ENCODE measurements at regions not wholly inside any gene's neighbourhood (a gene's known extent, or its start where the extent isn't known, plus 50 kb on each side); places are given as distances from the start of the nearest gene placed in this dataset.
"Not testable (repeated sequence)": the region's sequence is repeated elsewhere in the genome, so short reads cannot be mapped to it uniquely, and the experiment has no call there.

DNA sequence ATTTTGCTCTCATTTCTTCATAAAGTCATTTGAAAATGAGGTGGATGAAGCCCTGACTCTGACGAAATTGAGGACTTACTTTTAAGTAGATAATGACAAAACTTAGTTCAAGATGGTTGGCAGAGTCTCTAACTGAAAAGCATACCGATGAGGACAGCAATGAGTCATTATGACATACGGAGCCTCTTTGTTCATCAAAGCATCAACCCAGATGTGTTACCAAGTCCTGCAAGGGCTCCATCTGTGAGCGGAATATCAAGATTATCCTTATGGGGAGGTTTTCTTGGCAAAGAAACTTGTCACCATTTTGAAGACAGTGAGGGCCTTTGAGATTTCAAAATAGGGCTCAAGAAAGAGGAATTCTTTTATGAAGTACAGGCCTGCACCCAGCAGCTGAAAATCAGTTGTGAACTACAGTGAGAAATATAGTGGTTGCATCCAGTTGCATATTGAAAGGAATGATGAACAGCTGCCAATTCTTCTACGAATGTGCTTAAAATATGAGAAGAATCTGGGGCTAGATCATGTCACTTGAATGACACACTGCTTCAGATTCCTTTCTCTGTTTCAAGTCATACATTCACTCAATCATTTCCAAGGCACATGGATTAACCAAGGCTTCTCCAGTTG is 86.6 kb upstream of the SLC24A2 start:
- DNase-seq (ENCODE audit: low spot score) = no peak
- TF ChIP-seq, protein P1, sequence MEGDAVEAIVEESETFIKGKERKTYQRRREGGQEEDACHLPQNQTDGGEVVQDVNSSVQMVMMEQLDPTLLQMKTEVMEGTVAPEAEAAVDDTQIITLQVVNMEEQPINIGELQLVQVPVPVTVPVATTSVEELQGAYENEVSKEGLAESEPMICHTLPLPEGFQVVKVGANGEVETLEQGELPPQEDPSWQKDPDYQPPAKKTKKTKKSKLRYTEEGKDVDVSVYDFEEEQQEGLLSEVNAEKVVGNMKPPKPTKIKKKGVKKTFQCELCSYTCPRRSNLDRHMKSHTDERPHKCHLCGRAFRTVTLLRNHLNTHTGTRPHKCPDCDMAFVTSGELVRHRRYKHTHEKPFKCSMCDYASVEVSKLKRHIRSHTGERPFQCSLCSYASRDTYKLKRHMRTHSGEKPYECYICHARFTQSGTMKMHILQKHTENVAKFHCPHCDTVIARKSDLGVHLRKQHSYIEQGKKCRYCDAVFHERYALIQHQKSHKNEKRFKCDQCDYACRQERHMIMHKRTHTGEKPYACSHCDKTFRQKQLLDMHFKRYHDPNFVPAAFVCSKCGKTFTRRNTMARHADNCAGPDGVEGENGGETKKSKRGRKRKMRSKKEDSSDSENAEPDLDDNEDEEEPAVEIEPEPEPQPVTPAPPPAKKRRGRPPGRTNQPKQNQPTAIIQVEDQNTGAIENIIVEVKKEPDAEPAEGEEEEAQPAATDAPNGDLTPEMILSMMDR (IDR thresholded peaks at IDR 0.05; ENCODE audit: extremely low read depth, missing control alignments) = no peak

DNA sequence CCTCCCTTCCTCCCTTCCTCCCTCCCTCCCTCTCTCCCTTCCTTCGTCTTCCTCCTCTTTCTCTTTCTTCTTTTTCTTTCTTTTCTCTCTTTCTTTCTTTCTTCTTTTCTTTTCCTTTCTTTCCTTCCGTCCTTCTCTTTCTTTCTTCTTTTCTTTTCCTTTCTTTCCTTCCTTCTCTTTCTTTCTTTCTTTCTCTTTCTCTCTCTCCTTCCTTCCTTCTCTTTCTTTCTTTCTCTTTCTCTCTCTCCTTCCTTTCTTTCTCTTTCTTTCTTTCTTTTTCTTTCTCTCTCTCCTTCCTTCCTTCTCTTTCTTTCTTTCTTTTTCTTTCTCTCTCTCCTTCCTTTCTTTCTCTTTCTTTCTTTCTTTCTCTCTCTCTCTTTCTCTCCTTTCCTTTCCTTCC is 84.4 kb upstream of the SLC24A2 start:
- DNase-seq (ENCODE audit: low spot score) = not testable (repeated sequence)

DNA sequence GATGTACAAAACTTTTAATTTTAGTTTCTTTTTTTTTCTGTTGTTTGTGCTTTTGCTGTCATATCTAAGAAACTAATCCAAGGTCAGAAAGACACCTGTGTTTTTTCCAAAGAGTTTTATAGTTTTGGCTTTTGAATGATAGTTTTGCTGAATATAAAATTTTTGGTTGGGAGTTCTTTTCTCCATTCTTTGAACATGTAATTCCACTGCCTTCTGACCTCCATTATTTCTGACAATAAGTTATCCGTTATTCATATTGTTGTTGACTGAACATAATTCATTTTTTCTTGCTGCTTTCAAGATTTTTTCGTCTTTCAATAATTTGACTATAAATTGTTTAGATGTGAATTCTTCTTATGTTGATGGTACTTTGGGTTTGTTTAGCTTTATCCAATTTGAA is 82.2 kb upstream of the SLC24A2 start:
- TF ChIP-seq, protein P1 (IDR thresholded peaks at IDR 0.05; ENCODE audit: extremely low read depth, missing control alignments) = no peak
- DNase-seq (ENCODE audit: low spot score) = no peak

DNA sequence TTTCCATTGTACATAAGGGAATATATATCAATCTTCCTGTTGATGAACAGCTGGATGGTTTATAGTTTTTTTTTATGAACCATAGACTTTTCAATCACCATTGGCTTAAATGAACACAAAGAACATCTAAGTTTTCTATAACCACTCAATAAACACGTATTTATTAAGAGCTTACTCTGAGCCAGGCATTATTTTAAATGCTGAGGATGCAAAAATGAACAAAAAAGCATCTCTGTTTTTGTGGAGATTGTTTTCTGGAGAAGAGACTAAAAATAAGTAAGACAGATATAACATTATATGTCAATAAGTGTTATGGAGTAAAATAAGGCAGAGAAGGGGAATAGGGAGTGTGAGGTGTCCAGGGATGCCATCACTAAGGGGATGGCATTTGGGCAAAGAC is 52.1 kb upstream of the SLC24A2 start:
- TF ChIP-seq, protein P1 (IDR thresholded peaks at IDR 0.05; ENCODE audit: extremely low read depth, missing control alignments) = no peak
- no peak for DNase-seq (ENCODE audit: low spot score)

Data from GM20000 (cell line).